HPDE6-E6E7 (cell line): ENCODE measurements at regions not wholly inside any gene's neighbourhood (a gene's known extent, or its start where the extent isn't known, plus 50 kb on each side); places are given as distances from the start of the nearest gene placed in this dataset.

Experiments used
- DNase-seq: peaks from one replicate; pipeline ENCODE4 v3.0.0; 2011; ENCODE audit warnings: missing footprints; ENCODE audit errors: extremely low spot score

- DNase-seq = no peak
Measured at GRCh38 chr3:101172516-101172915, 147.9 kb downstream of the IMPG2 start.

- DNase-seq = no peak
Measured at GRCh38 chr3:101171681-101172191, 148.6 kb downstream of the IMPG2 start.

GRCh38 chr3:101170806-101171558, 149.4 kb downstream of the IMPG2 start:
- DNase-seq = no peak

- no peak for DNase-seq
Measured at GRCh38 chr3:101170062-101170771, 150.2 kb downstream of the IMPG2 start.

GRCh38 chr3:101169516-101169915, 150.9 kb downstream of the IMPG2 start:
- DNase-seq = no peak

- no peak for DNase-seq
Measured at GRCh38 chr3:101167376-101167775, 153.0 kb downstream of the IMPG2 start.

- DNase-seq = no peak
Measured at GRCh38 chr3:101166150-101166549, 154.2 kb downstream of the IMPG2 start.

GRCh38 chr3:101163554-101163953, 156.8 kb downstream of the IMPG2 start:
- no peak for DNase-seq

- DNase-seq = no peak
Measured at GRCh38 chr3:101159478-101159877, 160.9 kb downstream of the IMPG2 start.

- DNase-seq = no peak
Measured at GRCh38 chr3:101158374-101158773, 162.0 kb downstream of the IMPG2 start.

GRCh38 chr3:101156787-101157345, 163.5 kb downstream of the IMPG2 start:
- DNase-seq = no peak

GRCh38 chr3:101155825-101156224, 162.6 kb upstream of the ABI3BP start:
- DNase-seq = no peak

- DNase-seq = no peak
Measured at GRCh38 chr3:101154401-101154800, 161.2 kb upstream of the ABI3BP start.

- DNase-seq = no peak
Measured at GRCh38 chr3:101151286-101151913, 158.2 kb upstream of the ABI3BP start.

GRCh38 chr3:101150504-101150903, 157.3 kb upstream of the ABI3BP start:
- DNase-seq = no peak

GRCh38 chr3:101149707-101150106, 156.5 kb upstream of the ABI3BP start:
- no peak for DNase-seq

GRCh38 chr3:101149251-101149650, 156.0 kb upstream of the ABI3BP start:
- DNase-seq = no peak

- DNase-seq = no peak
Measured at GRCh38 chr3:101148001-101148400, 154.8 kb upstream of the ABI3BP start.

- no peak for DNase-seq
Measured at GRCh38 chr3:101146946-101147345, 153.7 kb upstream of the ABI3BP start.

- DNase-seq = no peak
Measured at GRCh38 chr3:101144105-101144504, 150.9 kb upstream of the ABI3BP start.

- no peak for DNase-seq
Measured at GRCh38 chr3:101143012-101143411, 149.8 kb upstream of the ABI3BP start.

GRCh38 chr3:101142160-101142559, 148.9 kb upstream of the ABI3BP start:
- DNase-seq = no peak
